Common myeloid progenitor, CD34-positive (primary cell): ENCODE measurements at regions not wholly inside any gene's neighbourhood (a gene's known extent, or its start where the extent isn't known, plus 50 kb on each side); places are given as distances from the start of the nearest gene placed in this dataset.

Experiments
- CTCF ChIA-PET: fragments of 350-600 bp; sonication (Branson Sonifier 250); formaldehyde crosslinking; loops from one replicate; lab custom pipeline; 2021; ENCODE audit warnings: antibody characterized with exemption; lab: Charles Lee
- POLR2A ChIA-PET: fragments of 350-600 bp; sonication (Branson Sonifier 250); formaldehyde crosslinking; loops from one replicate; lab custom pipeline; 2021; ENCODE audit warnings: antibody characterized with exemption; lab: Charles Lee
- DNase-seq, 3 donors: peaks; one replicate each; pipeline versions ENCODE4 v3.0.0 to v3.0.0-alpha.2; 2013
- H3K27ac ChIP-seq, 2 experiments: 1 replicate in 1 of 2; 2 replicates in 1 of 2; pipeline ENCODE4 v1.7.0; 2013; ENCODE audit warnings: inconsistent platforms in 2 of 2, low read length in 2 of 2, mild to moderate bottlenecking in 2 of 2, low read depth in 1 of 2, moderate library complexity in 1 of 2; ENCODE audit not compliant: severe bottlenecking in 2 of 2, insufficient read depth in 1 of 2, poor library complexity in 1 of 2
- H3K27me3 ChIP-seq, 5 experiments: replicated peaks in 2 of 5; 1 replicate in 3 of 5; 2 replicates in 2 of 5; pipeline versions ENCODE4 v1.6.1 to v1.7.0; 2013; ENCODE audit warnings: low read length in 4 of 5, mild to moderate bottlenecking in 2 of 5, moderate library complexity in 2 of 5, inconsistent platforms in 1 of 5; ENCODE audit not compliant: insufficient read depth in 5 of 5, control insufficient read depth in 4 of 5
- H3K36me3 ChIP-seq, 4 experiments: 1 replicate in 2 of 4; 2 replicates in 2 of 4; pipeline versions ENCODE4 v1.6.1 to v1.7.0; 2013; ENCODE audit warnings: low read length in 3 of 4, control low read depth in 1 of 4, mild to moderate bottlenecking in 1 of 4; ENCODE audit not compliant: control insufficient read depth in 4 of 4, insufficient read depth in 4 of 4
- H3K4me1 ChIP-seq, 4 experiments: 1 replicate in 3 of 4; 2 replicates in 1 of 4; pipeline versions ENCODE4 v1.6.1 to v1.7.1; 2013; ENCODE audit warnings: low read length in 3 of 4, mild to moderate bottlenecking in 3 of 4, control low read depth in 1 of 4, inconsistent platforms in 1 of 4, moderate library complexity in 1 of 4; ENCODE audit not compliant: control insufficient read depth in 4 of 4, insufficient read depth in 4 of 4; ENCODE audit errors: control extremely low read depth in 1 of 4
- H3K4me3 ChIP-seq, 7 experiments: 1 replicate in 4 of 7; 2 replicates in 3 of 7; pipeline versions ENCODE4 v1.5.1 to v1.7.0; 2013; ENCODE audit warnings: mild to moderate bottlenecking in 7 of 7, low read length in 6 of 7, moderate library complexity in 6 of 7, inconsistent platforms in 2 of 7, low read depth in 2 of 7, control low read depth in 1 of 7; ENCODE audit not compliant: insufficient read depth in 4 of 7, control insufficient read depth in 1 of 7; ENCODE audit errors: extremely low read depth in 1 of 7
- H3K9me3 ChIP-seq, 5 experiments: 1 replicate in 4 of 5; 2 replicates in 1 of 5; pipeline versions ENCODE4 v1.6.1 to v1.7.1; 2013; ENCODE audit warnings: low read length in 4 of 5, mild to moderate bottlenecking in 2 of 5, inconsistent platforms in 1 of 5, low read depth in 1 of 5, moderate library complexity in 1 of 5; ENCODE audit not compliant: control insufficient read depth in 4 of 5, insufficient read depth in 2 of 5; ENCODE audit errors: control extremely low read depth in 1 of 5
- WGBS: methylation state at CpG from one replicate; pipeline ENCODE4 v1.1.5; 2013; ENCODE audit not compliant: insufficient coverage; 5-methylcytosine and 5-hydroxymethylcytosine counted together

GRCh38 chr21:33974513-33975468 is 59.2 kb upstream of the ATP5PO start:
- peak overlapping the region in 1 of 2 experiments; percentile 80 for H3K27ac ChIP-seq
- POLR2A ChIA-PET = no interaction called here
- no peaks in the 10 kb centered on the region for H3K36me3 ChIP-seq
- CTCF ChIA-PET = interaction anchor here (1.4 to 3.8 kb wide), 3 partner anchors 13 to 26 kb away, joined by 4 to 12 read pairs (median 5); no protein-coding TSS in a partner anchor
- DNase-seq = peak in 2 of 3 donors; percentile 9 to 40
- 85% methylated on average over 2 of the region's 9 CpGs for WGBS
- H3K4me1 ChIP-seq = peaks cover 13 to 33% (median 26%) of the 10 kb centered on the region in 4 experiments
- no peak overlapping the region for H3K4me3 ChIP-seq
- H3K9me3 ChIP-seq = no peaks in the 10 kb centered on the region
- no peaks in the 10 kb centered on the region for H3K27me3 ChIP-seq

- WGBS = 100% methylated on average over 4 of the region's 5 CpGs
- CTCF ChIA-PET = interaction anchor here (1.8 to 2.6 kb wide), 2 partner anchors 8 to 24 kb away, joined by 5 to 6 read pairs; no protein-coding TSS in a partner anchor
- H3K4me1 ChIP-seq = peaks cover 13 to 33% (median 26%) of the 10 kb centered on the region in 4 experiments
Observed at GRCh38 chr21:33973268-33973667, 57.7 kb upstream of the ATP5PO start.

GRCh38 chr21:33972539-33972938 is 56.9 kb upstream of the ATP5PO start:
- DNase-seq = no peak
- CTCF ChIA-PET = interaction anchor here (2.6 kb wide), 1 partner anchor 8 kb away, joined by 6 read pairs; no protein-coding TSS in a partner anchor
- H3K27ac ChIP-seq = no peak overlapping the region
- H3K4me1 ChIP-seq = peaks cover 13 to 27% (median 24%) of the 10 kb centered on the region in 4 experiments
- 94% methylated on average over 5 of the region's 5 CpGs for WGBS
- H3K27me3 ChIP-seq = no peaks in the 10 kb centered on the region
- H3K9me3 ChIP-seq = no peaks in the 10 kb centered on the region
- no peak overlapping the region for H3K4me3 ChIP-seq
- POLR2A ChIA-PET = no interaction called here
- no peaks in the 10 kb centered on the region for H3K36me3 ChIP-seq

More at GRCh38 chr21:33973268-33973667, 57.7 kb upstream of the ATP5PO start:
- no peaks in the 10 kb centered on the region for H3K27me3 ChIP-seq
- no peak for DNase-seq
- POLR2A ChIA-PET = no interaction called here
- H3K9me3 ChIP-seq = no peaks in the 10 kb centered on the region
- H3K36me3 ChIP-seq = no peaks in the 10 kb centered on the region
- H3K27ac ChIP-seq = no peak overlapping the region
- no peak overlapping the region for H3K4me3 ChIP-seq

GRCh38 chr21:33971492-33972013 is 55.9 kb upstream of the ATP5PO start:
- DNase-seq = no peak
- WGBS = 98% methylated on average over 6 of the region's 7 CpGs
- POLR2A ChIA-PET = no interaction called here

GRCh38 chr21:33969581-33969980 is 54.0 kb upstream of the ATP5PO start:
- no peaks in the 10 kb centered on the region for H3K27me3 ChIP-seq
- H3K4me3 ChIP-seq = no peak overlapping the region
- DNase-seq = no peak
- no peak overlapping the region for H3K27ac ChIP-seq
- POLR2A ChIA-PET = no interaction called here
- H3K9me3 ChIP-seq = no peaks in the 10 kb centered on the region
- CTCF ChIA-PET = interaction anchor here (1.3 to 1.6 kb wide), 2 partner anchors 21 to 45 kb away, joined by 4 to 6 read pairs; no protein-coding TSS in a partner anchor
- WGBS = 94% methylated on average over 2 of the region's 3 CpGs
- H3K36me3 ChIP-seq = no peaks in the 10 kb centered on the region
- H3K4me1 ChIP-seq = peaks cover 0 to 3% (median 1%) of the 10 kb centered on the region in 4 experiments

More at GRCh38 chr21:33971492-33972013, 55.9 kb upstream of the ATP5PO start:
- H3K4me1 ChIP-seq = peaks cover 4 to 17% (median 14%) of the 10 kb centered on the region in 4 experiments
- CTCF ChIA-PET = interaction anchor here (0.6 to 2.6 kb wide), 2 partner anchors 9 to 12 kb away, joined by 3 to 6 read pairs; no protein-coding TSS in a partner anchor
- H3K9me3 ChIP-seq = no peaks in the 10 kb centered on the region
- H3K27ac ChIP-seq = no peak overlapping the region
- no peaks in the 10 kb centered on the region for H3K27me3 ChIP-seq
- H3K4me3 ChIP-seq = no peak overlapping the region
- no peaks in the 10 kb centered on the region for H3K36me3 ChIP-seq

GRCh38 chr21:33968995-33969348 is 53.4 kb upstream of the ATP5PO start:
- H3K27ac ChIP-seq = no peak overlapping the region
- no peaks in the 10 kb centered on the region for H3K27me3 ChIP-seq
- no peaks in the 10 kb centered on the region for H3K36me3 ChIP-seq
- DNase-seq = no peak
- H3K4me1 ChIP-seq = peaks cover 0 to 6% (median 2%) of the 10 kb centered on the region in 4 experiments
- ChIA-PET POLR2A (no interaction called here), CTCF (interaction anchor here (1.3 to 1.6 kb wide), 4 partner anchors 15 to 45 kb away, joined by 3 to 6 read pairs (median 4); no protein-coding TSS in a partner anchor)
- no peaks in the 10 kb centered on the region for H3K9me3 ChIP-seq
- H3K4me3 ChIP-seq = no peak overlapping the region
- WGBS = 97% methylated on average over 4 of the region's 4 CpGs
